ENCODE measurements at regions not wholly inside any gene's neighbourhood (a gene's known extent, or its start where the extent isn't known, plus 50 kb on each side); places are given as distances from the start of the nearest gene placed in this dataset.

DNA sequence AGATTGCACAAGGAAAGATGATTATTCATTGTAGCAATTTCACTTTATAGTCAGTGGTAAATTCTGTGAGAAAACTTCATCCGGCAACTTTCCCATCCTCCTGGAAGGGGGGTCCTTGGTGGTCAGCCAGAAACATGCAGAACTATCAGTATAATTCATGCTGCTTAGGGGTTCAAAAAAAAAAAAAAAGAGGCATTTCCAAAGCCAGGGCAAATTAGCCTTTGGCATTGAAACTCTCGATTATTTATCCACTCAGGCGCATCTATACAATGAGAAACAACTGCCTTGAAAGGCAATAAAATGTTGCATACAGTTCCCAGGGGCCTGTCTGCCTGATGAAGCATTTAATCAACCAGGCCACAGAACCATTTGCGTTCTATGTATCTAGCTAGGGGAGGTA is 263.3 kb downstream of the TMEM167A start:
- Histone ChIP-seq H3K14ac (ENCODE audit: insufficient read length) (no peak overlapping the region), H4K91ac (replicated peaks; ENCODE audit: insufficient read length, low read length) (no peak overlapping the region), H3K79me2 (ENCODE audit: control insufficient read depth in 1 of 2, insufficient read depth in 2 of 2, low read length in 2 of 2) (no peaks in the 10 kb centered on the region), H4K5ac (ENCODE audit: insufficient read length, low read depth, low read length) (no peak overlapping the region), H2AK5ac (ENCODE audit: low read depth, low read length) (no peak overlapping the region), H3K4me2 (ENCODE audit: insufficient read depth in 1 of 2, low read depth in 2 of 2, low read length in 2 of 2) (no peak overlapping the region), H3K9ac (replicated peaks in 1 of 4; ENCODE audit: extremely low read depth in 1 of 4, low read depth in 3 of 4, low read length in 3 of 4) (no peak overlapping the region), H4K8ac (ENCODE audit: extremely low read depth, insufficient read depth, low read length) (no peak overlapping the region), H3K56ac (replicated peaks; ENCODE audit: insufficient read length, low read depth, low read length) (no peak overlapping the region), H2AFZ (ENCODE audit: low read length) (no peak overlapping the region), H3K36me3 (ENCODE audit: control insufficient read depth in 2 of 4, insufficient read depth in 4 of 4, low read length in 3 of 4) (no peaks in the 10 kb centered on the region), H3K4me1 (replicated peaks in 1 of 4; ENCODE audit: control insufficient read depth in 3 of 4, insufficient read depth in 4 of 4, low read length in 3 of 4) (peaks cover 0 to 10% (median 3%) of the 10 kb centered on the region in 4 experiments; a peak in 3 of 7 replicates), H2BK12ac (ENCODE audit: low read depth, low read length) (no peak overlapping the region), H2BK20ac (ENCODE audit: low read length) (no peak overlapping the region), H2BK5ac (ENCODE audit: low read depth, low read length) (no peak overlapping the region), H3K23ac (ENCODE audit: insufficient read length) (no peak overlapping the region), H3K27ac (ENCODE audit: low read depth, low read length) (no peak overlapping the region), H2BK120ac (replicated peaks; ENCODE audit: low read depth, low read length) (no peak overlapping the region), H3K4ac (replicated peaks; ENCODE audit: insufficient read length, low read depth, low read length) (no peak overlapping the region), H3K18ac (ENCODE audit: extremely low read depth, low read length) (no peak overlapping the region), H3K23me2 (ENCODE audit: low read depth, low read length) (no peaks in the 10 kb centered on the region), H2BK15ac (ENCODE audit: low read length) (no peak overlapping the region), H3K27me3 (replicated peaks in 1 of 4; ENCODE audit: control insufficient read depth in 3 of 4, extremely low read depth in 1 of 4, insufficient read depth in 3 of 4, low read length in 3 of 4) (no peaks in the 10 kb centered on the region), H3K4me3 (ENCODE audit: extremely low read depth in 1 of 4, insufficient read depth in 2 of 4, low read depth in 3 of 4, low read length in 4 of 4) (no peak overlapping the region), H3K79me1 (ENCODE audit: low read depth, low read length) (no peaks in the 10 kb centered on the region), H4K20me1 (replicated peaks in 1 of 2; ENCODE audit: control insufficient read depth in 1 of 2, insufficient read depth in 2 of 2, low read length in 2 of 2) (no peaks in the 10 kb centered on the region), H3K9me3 (ENCODE audit: insufficient read depth in 2 of 2, low read depth in 1 of 2, low read length in 1 of 2) (no peaks in the 10 kb centered on the region)
- DNase-seq (ENCODE audit: low read depth in 1 of 2, low spot score in 2 of 2) (no peak), FAIRE-seq (no peak)
- ChIA-PET POLR2A (ENCODE audit: partially characterized antibody) (no interaction called here), CTCF (ENCODE audit: partially characterized antibody) (interaction anchor here (0.7 kb wide), 1 partner anchor 14 kb away, joined by 3 read pairs; no protein-coding TSS in a partner anchor)
- WGBS, 2 experiments (ENCODE audit: extremely low coverage in 1 of 2, insufficient coverage in 1 of 2, insufficient read length in 1 of 2, insufficient replicate concordance in 2 of 2, low coverage in 1 of 2, low lambda C conversion rate in 2 of 2, missing lambda C conversion rate in 1 of 2) = 82% methylated on average over 4 of the region's 4 CpGs; no CpG with 5 or more reads in 1 of the 2 experiments
- no peak for TF ChIP-seq POLR2AphosphoS5 (IDR thresholded peaks at IDR 0.05; ENCODE audit: low read depth, low read length)
- TF ChIP-seq SRF (IDR thresholded peaks at IDR 0.05; ENCODE audit: low read depth, low read length) = no peak
- TF ChIP-seq SAP30 (IDR thresholded peaks at IDR 0.05; ENCODE audit: insufficient read depth, insufficient replicate concordance, low read length) = no peak
- TF ChIP-seq, protein P1, sequence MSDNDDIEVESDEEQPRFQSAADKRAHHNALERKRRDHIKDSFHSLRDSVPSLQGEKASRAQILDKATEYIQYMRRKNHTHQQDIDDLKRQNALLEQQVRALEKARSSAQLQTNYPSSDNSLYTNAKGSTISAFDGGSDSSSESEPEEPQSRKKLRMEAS (IDR thresholded peaks at IDR 0.05) = no peak
- TF ChIP-seq TAF1 (IDR thresholded peaks at IDR 0.05; ENCODE audit: low read depth, low read length) = no peak
- no peak for TF ChIP-seq ASH2L (IDR thresholded peaks at IDR 0.05; ENCODE audit: low read length)
- TF ChIP-seq SUZ12 (IDR thresholded peaks at IDR 0.05; ENCODE audit: low read length) = no peak
- no peak for TF ChIP-seq TEAD4 (IDR thresholded peaks at IDR 0.05; ENCODE audit: low read depth, low read length)
- no peak for TF ChIP-seq KDM1A (IDR thresholded peaks at IDR 0.05; ENCODE audit: borderline replicate concordance, low read length)
- no peak for TF ChIP-seq RAD21 (IDR thresholded peaks at IDR 0.05 in 1 of 2, conservative IDR thresholded peaks at IDR 0.05 in 1 of 2; ENCODE audit: low read depth in 2 of 2, low read length in 2 of 2)
- TF ChIP-seq BACH1 (IDR thresholded peaks at IDR 0.05; ENCODE audit: low read length) = no peak
- no peak for TF ChIP-seq MAFK (IDR thresholded peaks at IDR 0.05; ENCODE audit: low read depth, low read length)
- no peak for TF ChIP-seq EP300 (IDR thresholded peaks at IDR 0.05; ENCODE audit: borderline replicate concordance in 1 of 2, low read depth in 2 of 2, low read length in 2 of 2)
- TF ChIP-seq CHD1 (IDR thresholded peaks at IDR 0.05; ENCODE audit: low read depth, low read length) = no peak
- TF ChIP-seq HDAC6 (IDR thresholded peaks at IDR 0.05; ENCODE audit: low read depth, low read length) = no peak

All from H1 (cell line).